IMR-90 (cell line): ENCODE measurements at regions not wholly inside any gene's neighbourhood (a gene's known extent, or its start where the extent isn't known, plus 50 kb on each side); places are given as distances from the start of the nearest gene placed in this dataset.
A peak's percentile ranks its signal among the peaks of the same experiment; 100 is the strongest.

Experiments used
- ATAC-seq: fragments of 200-7000 bp; cut with Tn5 transposase; 2 replicates; pipeline ENCODE4 v1.9.1; 2020; ENCODE audit warnings: low read depth, mild to moderate bottlenecking, moderate library complexity
- BruUV-seq: library from RNA; stranded (reverse); fragments of 400-500 nt; replicated peaks from 2 replicates; lab custom pipeline; 2021; lab: Mats Ljungman, UMichigan
- CTCF ChIA-PET: fragments of 300-600 bp; formaldehyde crosslinking; extraction: SDS; loops from one replicate; lab custom pipeline; 2021; ENCODE audit warnings: antibody characterized with exemption; lab: Yijun Ruan, JAX
- POLR2A ChIA-PET: fragments of 300-600 bp; sonication (Branson Sonifier 250); formaldehyde crosslinking; loops from one replicate; lab custom pipeline; 2022; ENCODE audit warnings: antibody characterized with exemption; ENCODE audit not compliant: unreplicated experiment; lab: Charles Lee
- DNase-seq: peaks from one replicate; pipeline ENCODE4 v3.0.0; 2013
- H2AFZ ChIP-seq: replicated peaks from 2 replicates; pipeline ENCODE3; 2013; ENCODE audit warnings: low read length, mild to moderate bottlenecking; ENCODE audit not compliant: poor library complexity
- H2AK5ac ChIP-seq: 2 replicates; pipeline ENCODE4 v1.6.1; 2013; ENCODE audit warnings: low read depth, low read length, inconsistent platforms
- H2AK9ac ChIP-seq: replicated peaks from 2 replicates; pipeline ENCODE3; 2013; ENCODE audit warnings: mild to moderate bottlenecking, low read depth, low read length, moderate library complexity; ENCODE audit not compliant: poor library complexity
- H2BK120ac ChIP-seq: 2 replicates; pipeline ENCODE4 v1.6.1; 2013; ENCODE audit warnings: low read depth, low read length, inconsistent platforms
- H2BK15ac ChIP-seq: 3 replicates; pipeline ENCODE4 v1.6.1; 2013; ENCODE audit warnings: low read depth, low read length, inconsistent platforms
- H2BK20ac ChIP-seq: 2 replicates; pipeline ENCODE4 v1.6.1; 2013; ENCODE audit warnings: low read depth, mild to moderate bottlenecking, inconsistent platforms, low read length, moderate library complexity
- H2BK5ac ChIP-seq: 2 replicates; pipeline ENCODE4 v1.6.1; 2013; ENCODE audit warnings: mild to moderate bottlenecking, low read depth, low read length, inconsistent platforms; ENCODE audit not compliant: poor library complexity, severe bottlenecking
- H3K14ac ChIP-seq: replicated peaks from 2 replicates; pipeline ENCODE4 v1.6.1; 2013; ENCODE audit warnings: low read depth, low read length, inconsistent platforms
- H3K18ac ChIP-seq: 2 replicates; pipeline ENCODE4 v1.6.1; 2013; ENCODE audit warnings: low read depth, low read length, control low read depth
- H3K23ac ChIP-seq: 2 replicates; pipeline ENCODE4 v1.6.1; 2013; ENCODE audit warnings: low read depth, low read length, inconsistent platforms
- H3K27ac ChIP-seq: 2 replicates; pipeline ENCODE4 v1.5.1; 2013; ENCODE audit warnings: mild to moderate bottlenecking, control low read depth, low read length; ENCODE audit not compliant: insufficient read depth
- H3K27me3 ChIP-seq: 2 replicates; pipeline ENCODE4 v1.6.1; 2013; ENCODE audit warnings: low read length; ENCODE audit not compliant: control insufficient read depth, insufficient read depth
- H3K36me3 ChIP-seq: 2 replicates; pipeline ENCODE4 v1.6.1; 2013; ENCODE audit warnings: low read length, mixed read lengths; ENCODE audit not compliant: control insufficient read depth, insufficient read depth
- H3K4ac ChIP-seq: 2 replicates; pipeline ENCODE4 v1.6.1; 2013; ENCODE audit warnings: low read depth, low read length, inconsistent platforms
- H3K4me1 ChIP-seq: 2 replicates; pipeline ENCODE4 v1.6.1; 2013; ENCODE audit warnings: low read length, mixed read lengths; ENCODE audit not compliant: control insufficient read depth, insufficient read depth
- H3K4me2 ChIP-seq: 2 replicates; pipeline ENCODE4 v1.6.1; 2013; ENCODE audit warnings: low read depth, mild to moderate bottlenecking, control low read depth, low read length, moderate library complexity
- H3K4me3 ChIP-seq: 2 replicates; pipeline ENCODE4 v1.5.1; 2013; ENCODE audit warnings: low read depth, mild to moderate bottlenecking, control low read depth, low read length, moderate library complexity; ENCODE audit not compliant: insufficient read depth
- H3K56ac ChIP-seq: 2 replicates; pipeline ENCODE4 v1.6.1; 2013; ENCODE audit warnings: low read length, inconsistent platforms; ENCODE audit not compliant: insufficient read depth; ENCODE audit errors: extremely low read depth
- H3K79me1 ChIP-seq, 2 experiments: 2 replicates each; pipeline ENCODE4 v1.6.1; 2013; ENCODE audit warnings: low read length in 2 of 2, inconsistent platforms in 1 of 2, low read depth in 1 of 2
- H3K9ac ChIP-seq: 2 replicates; pipeline ENCODE4 v1.6.1; 2013; ENCODE audit warnings: low read depth, low read length, control low read depth
- H3K9me1 ChIP-seq: 2 replicates; pipeline ENCODE4 v1.6.1; 2013; ENCODE audit warnings: low read length, inconsistent platforms; ENCODE audit not compliant: insufficient read depth
- H3K9me3 ChIP-seq: 2 replicates; pipeline ENCODE4 v1.6.1; 2013; ENCODE audit warnings: low read length; ENCODE audit not compliant: control insufficient read depth, insufficient read depth
- H4K20me1 ChIP-seq: 2 replicates; pipeline ENCODE4 v1.6.1; 2013; ENCODE audit warnings: low read length, inconsistent platforms; ENCODE audit not compliant: insufficient read depth
- H4K5ac ChIP-seq: 2 replicates; pipeline ENCODE4 v1.6.1; 2013; ENCODE audit warnings: mild to moderate bottlenecking, low read depth, low read length, control low read depth
- H4K8ac ChIP-seq, 2 experiments: 2 replicates each; pipeline ENCODE4 v1.6.1; 2013; ENCODE audit warnings: low read depth in 2 of 2, low read length in 2 of 2, control low read depth in 1 of 2, inconsistent platforms in 1 of 2
- H4K91ac ChIP-seq: 2 replicates; pipeline ENCODE4 v1.6.1; 2013; ENCODE audit warnings: low read depth, low read length, inconsistent platforms; ENCODE audit not compliant: insufficient read depth
- MAFK ChIP-seq: IDR thresholded peaks from 2 replicates; pipeline ENCODE4 v1.6.1; 2012; ENCODE audit warnings: low read depth, low read length, improper control_type of control experiment
- MAZ ChIP-seq: IDR thresholded peaks from 2 replicates; pipeline ENCODE4 v1.6.1; 2012; ENCODE audit warnings: low read depth, mild to moderate bottlenecking, low read length, improper control_type of control experiment, moderate library complexity, borderline replicate concordance
- RAD21 ChIP-seq: IDR thresholded peaks from 2 replicates; pipeline ENCODE4 v1.6.1; 2012; ENCODE audit warnings: low read length, improper control_type of control experiment
- SMC3 ChIP-seq: fragments of 150-350 bp; IDR thresholded peaks from 2 replicates; pipeline ENCODE4 v1.6.1; 2016; ENCODE audit warnings: low read depth, mild to moderate bottlenecking, antibody characterized with exemption, low read length, moderate library complexity
- WGBS, 2 experiments: methylation state at CpG; one replicate each; pipeline versions ENCODE4 v1.1.5 to v1.1.7; 2013; ENCODE audit warnings: missing lambda C conversion rate in 2 of 2; ENCODE audit not compliant: insufficient read length in 1 of 2; ENCODE audit errors: extremely low coverage in 2 of 2; 5-methylcytosine and 5-hydroxymethylcytosine counted together
- dilution Hi-C: fragments of 300-500 bp; cut with HindIII; formaldehyde crosslinking; loops from one replicate; pipeline ENCODE4 v1.14.3; 2018; ENCODE audit warnings: low sequenced_read_pairs; ENCODE audit not compliant: unreplicated experiment
- in situ Hi-C: fragments of 300-500 bp; cut with MboI; formaldehyde crosslinking; loops from 3 replicates; pipeline ENCODE4 v1.14.3; 2019; ENCODE audit warnings: low sequenced_read_pairs, inconsistent platforms, mixed read lengths
- intact Hi-C: fragments of 100-400 bp; cut with micrococcal nuclease; formaldehyde crosslinking; loops from 2 replicates; pipeline ENCODE4 v1.10.0; 2022

DNA sequence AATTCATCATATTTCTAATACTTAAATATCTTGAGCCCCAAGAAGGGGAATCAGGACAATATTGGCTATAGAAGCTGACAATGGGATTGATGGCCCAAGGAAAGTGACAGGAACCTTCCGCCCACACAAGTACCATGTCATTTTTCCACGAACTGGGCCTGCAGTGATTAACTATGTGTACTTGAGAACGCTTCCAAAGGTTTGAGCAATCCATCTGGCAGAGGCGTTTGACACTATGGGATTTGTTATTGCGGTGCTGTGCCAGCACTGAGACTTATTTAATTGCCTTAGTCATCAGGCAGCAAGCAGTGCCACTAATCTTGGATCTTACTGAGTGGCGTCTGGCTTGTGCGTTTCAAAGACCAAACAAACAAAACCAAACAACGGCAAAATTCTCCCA is 135.6 kb upstream of the UST start:
- H2AFZ ChIP-seq: no peak overlapping the region
- no peak overlapping the region for H2BK5ac ChIP-seq
- H2AK5ac ChIP-seq: no peak overlapping the region

More for the DNA sequence above, 135.6 kb upstream of the UST start:
- no peak overlapping the region for H4K8ac ChIP-seq
- no peak for DNase-seq
- no TSS peak for BruUV-seq
- ChIA-PET CTCF (no interaction called here), POLR2A (no interaction called here)
- no peak overlapping the region for H4K91ac ChIP-seq
- H3K18ac ChIP-seq: no peak overlapping the region
- H3K23ac ChIP-seq: no peak overlapping the region
- peaks cover 5% of the 10 kb centered on the region for H3K27me3 ChIP-seq
- no peak overlapping the region for H2AK9ac ChIP-seq
- H2BK20ac ChIP-seq: no peak overlapping the region
- H3K4me2 ChIP-seq: no peak overlapping the region
- TF ChIP-seq MAFK (no peak), SMC3 (no peak), MAZ (no peak), RAD21 (no peak)
- in situ Hi-C loops (no loop called here), dilution Hi-C loops (no loop called here), intact Hi-C loops (no loop called here)
- no peaks in the 10 kb centered on the region for H4K20me1 ChIP-seq
- H4K5ac ChIP-seq: no peak overlapping the region
- H2BK15ac ChIP-seq: no peak overlapping the region
- H3K9me3 ChIP-seq: no peaks in the 10 kb centered on the region
- no peak overlapping the region for H3K14ac ChIP-seq
- no peaks in the 10 kb centered on the region for H3K79me1 ChIP-seq
- H3K4me3 ChIP-seq: no peak overlapping the region
- H3K4ac ChIP-seq: no peak overlapping the region
- H3K56ac ChIP-seq: no peak overlapping the region
- 0 out of 2 replicates have a peak, but pooled peaks have one; percentile 14 for ATAC-seq
- no CpG with 5 or more reads among the region's 8 CpGs for whole genome bisulfite sequencing, 2 experiments
- no peak overlapping the region for H2BK120ac ChIP-seq
- peaks cover 2% of the 10 kb centered on the region; the same call in 1 of the 2 replicates for H3K4me1 ChIP-seq
- no peaks in the 10 kb centered on the region for H3K9me1 ChIP-seq
- no peak overlapping the region for H3K9ac ChIP-seq
- no peak overlapping the region for H3K27ac ChIP-seq
- H3K36me3 ChIP-seq: no peaks in the 10 kb centered on the region
